Progenitor cell of endocrine pancreas (in vitro differentiated cells): ENCODE measurements at regions not wholly inside any gene's neighbourhood (a gene's known extent, or its start where the extent isn't known, plus 50 kb on each side); places are given as distances from the start of the nearest gene placed in this dataset.

Experiments used
- DNase-seq: peaks from one replicate; pipeline ENCODE4 v3.0.0; 2021; ENCODE audit warnings: low spot score; ENCODE audit not compliant: unreplicated experiment
- H3K27ac Mint-ChIP-seq: 2 replicates; pipeline ENCODE4 v1.8.0; 2021; ENCODE audit warnings: mild to moderate bottlenecking, moderate library complexity, mixed read lengths
- H3K27me3 Mint-ChIP-seq: 2 replicates; pipeline ENCODE4 v1.8.0; 2021; ENCODE audit warnings: mixed read lengths
- H3K36me3 Mint-ChIP-seq: 2 replicates; pipeline ENCODE4 v1.8.0; 2022; ENCODE audit warnings: mixed read lengths; ENCODE audit not compliant: insufficient read depth
- H3K4me1 Mint-ChIP-seq: 2 replicates; pipeline ENCODE4 v1.8.0; 2021; ENCODE audit warnings: low read depth, mixed read lengths
- H3K4me3 Mint-ChIP-seq: 2 replicates; pipeline ENCODE4 v1.8.0; 2021; ENCODE audit warnings: low read depth, mild to moderate bottlenecking, moderate library complexity, mixed read lengths
- H3K9me3 Mint-ChIP-seq: 2 replicates; pipeline ENCODE4 v1.8.0; 2021; ENCODE audit warnings: low read depth, mixed read lengths
- CTCF ChIP-seq: fragments of 200-600 bp; sonication (generic); IDR thresholded peaks from one replicate; pipeline ENCODE4 v1.5.0; 2021; ENCODE audit warnings: antibody characterized with exemption, mild to moderate bottlenecking; ENCODE audit not compliant: unreplicated experiment

GRCh38 chr20:58146746-58147140 lies 81.7 kb downstream of the ANKRD60 start:
- Mint-ChIP-seq H3K9me3 (no peaks in the 10 kb centered on the region), H3K27me3 (peaks cover 36% of the 10 kb centered on the region), H3K27ac (no peak overlapping the region), H3K4me3 (no peak overlapping the region), H3K36me3 (no peaks in the 10 kb centered on the region), H3K4me1 (peaks cover 5% of the 10 kb centered on the region)
- no peak for TF ChIP-seq CTCF
- no peak for DNase-seq

- no peaks in the 10 kb centered on the region for H3K9me3 Mint-ChIP-seq
- H3K27me3 Mint-ChIP-seq, result peaks cover 36% of the 10 kb centered on the region
- no peaks in the 10 kb centered on the region for H3K36me3 Mint-ChIP-seq
- no peak overlapping the region for H3K4me3 Mint-ChIP-seq
- H3K4me1 Mint-ChIP-seq, result peaks cover 5% of the 10 kb centered on the region
- no peak for TF ChIP-seq CTCF
- no peak overlapping the region for H3K27ac Mint-ChIP-seq
- DNase-seq, result no peak
Measured at GRCh38 chr20:58146081-58146745, 82.2 kb downstream of the ANKRD60 start.

GRCh38 chr20:58145506-58146080 lies 82.9 kb downstream of the ANKRD60 start:
- Mint-ChIP-seq H3K4me1 (peaks cover 5% of the 10 kb centered on the region), H3K27ac (no peak overlapping the region), H3K9me3 (peaks cover 2% of the 10 kb centered on the region), H3K27me3 (peaks cover 35% of the 10 kb centered on the region), H3K4me3 (no peak overlapping the region), H3K36me3 (no peaks in the 10 kb centered on the region)
- DNase-seq, result no peak
- no peak for TF ChIP-seq CTCF

GRCh38 chr20:58144096-58144495 lies 84.4 kb downstream of the ANKRD60 start:
- peaks cover 4% of the 10 kb centered on the region for H3K9me3 Mint-ChIP-seq
- H3K36me3 Mint-ChIP-seq, result no peaks in the 10 kb centered on the region
- TF ChIP-seq CTCF, result no peak
- no peak for DNase-seq
- H3K4me3 Mint-ChIP-seq, result no peak overlapping the region
- H3K4me1 Mint-ChIP-seq, result peaks cover 3% of the 10 kb centered on the region
- H3K27ac Mint-ChIP-seq, result no peak overlapping the region
- H3K27me3 Mint-ChIP-seq, result peaks cover 38% of the 10 kb centered on the region

- Mint-ChIP-seq H3K4me1 (peaks cover 3% of the 10 kb centered on the region), H3K36me3 (no peaks in the 10 kb centered on the region), H3K9me3 (peaks cover 4% of the 10 kb centered on the region), H3K27ac (no peak overlapping the region), H3K27me3 (peaks cover 38% of the 10 kb centered on the region), H3K4me3 (no peak overlapping the region)
- no peak for TF ChIP-seq CTCF
- no peak for DNase-seq
Measured at GRCh38 chr20:58143531-58143930, 84.9 kb downstream of the ANKRD60 start.
